ENCODE measurements at regions not wholly inside any gene's neighbourhood (a gene's known extent, or its start where the extent isn't known, plus 50 kb on each side); places are given as distances from the start of the nearest gene placed in this dataset.

DNA sequence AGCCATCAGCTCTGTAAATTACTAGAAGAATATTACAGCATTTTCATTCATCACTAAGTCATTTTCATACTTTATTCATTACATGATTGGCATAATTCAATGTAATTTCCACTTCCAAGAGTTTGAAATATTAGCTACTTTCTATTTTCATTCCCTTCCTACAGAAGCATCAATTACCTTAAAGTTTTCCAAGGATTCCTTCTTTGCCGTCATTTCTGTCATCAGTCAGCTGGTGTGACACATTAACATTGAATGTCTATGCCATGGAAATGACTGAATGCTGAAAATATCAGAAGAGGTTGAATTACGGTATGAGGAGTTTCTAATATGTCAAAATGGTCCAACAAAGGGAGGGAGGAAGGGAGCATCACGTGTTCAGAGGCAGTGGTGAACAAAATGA, 718.2 kb upstream of the GRM7 start:
- no peaks in the 10 kb centered on the region for H3K9me3 ChIP-seq
- H3K4me1 ChIP-seq: no peaks in the 10 kb centered on the region
- no peak for TF ChIP-seq POLR2A (IDR thresholded peaks at IDR 0.05)
- no peak for TF ChIP-seq EP300 (IDR thresholded peaks at IDR 0.05)
- TF ChIP-seq, protein P1, sequence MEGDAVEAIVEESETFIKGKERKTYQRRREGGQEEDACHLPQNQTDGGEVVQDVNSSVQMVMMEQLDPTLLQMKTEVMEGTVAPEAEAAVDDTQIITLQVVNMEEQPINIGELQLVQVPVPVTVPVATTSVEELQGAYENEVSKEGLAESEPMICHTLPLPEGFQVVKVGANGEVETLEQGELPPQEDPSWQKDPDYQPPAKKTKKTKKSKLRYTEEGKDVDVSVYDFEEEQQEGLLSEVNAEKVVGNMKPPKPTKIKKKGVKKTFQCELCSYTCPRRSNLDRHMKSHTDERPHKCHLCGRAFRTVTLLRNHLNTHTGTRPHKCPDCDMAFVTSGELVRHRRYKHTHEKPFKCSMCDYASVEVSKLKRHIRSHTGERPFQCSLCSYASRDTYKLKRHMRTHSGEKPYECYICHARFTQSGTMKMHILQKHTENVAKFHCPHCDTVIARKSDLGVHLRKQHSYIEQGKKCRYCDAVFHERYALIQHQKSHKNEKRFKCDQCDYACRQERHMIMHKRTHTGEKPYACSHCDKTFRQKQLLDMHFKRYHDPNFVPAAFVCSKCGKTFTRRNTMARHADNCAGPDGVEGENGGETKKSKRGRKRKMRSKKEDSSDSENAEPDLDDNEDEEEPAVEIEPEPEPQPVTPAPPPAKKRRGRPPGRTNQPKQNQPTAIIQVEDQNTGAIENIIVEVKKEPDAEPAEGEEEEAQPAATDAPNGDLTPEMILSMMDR (IDR thresholded peaks at IDR 0.05): no peak
- no peak for TF ChIP-seq POLR2AphosphoS5 (IDR thresholded peaks at IDR 0.05)
- no peak for DNase-seq (ENCODE audit: low spot score in 2 of 2)
- H3K36me3 ChIP-seq: no peaks in the 10 kb centered on the region
- no peak overlapping the region for H3K4me3 ChIP-seq
- no peak overlapping the region for H3K27ac ChIP-seq
- H3K27me3 ChIP-seq: no peaks in the 10 kb centered on the region
- WGBS: 64% methylated on average over 3 of the region's 3 CpGs

DNA sequence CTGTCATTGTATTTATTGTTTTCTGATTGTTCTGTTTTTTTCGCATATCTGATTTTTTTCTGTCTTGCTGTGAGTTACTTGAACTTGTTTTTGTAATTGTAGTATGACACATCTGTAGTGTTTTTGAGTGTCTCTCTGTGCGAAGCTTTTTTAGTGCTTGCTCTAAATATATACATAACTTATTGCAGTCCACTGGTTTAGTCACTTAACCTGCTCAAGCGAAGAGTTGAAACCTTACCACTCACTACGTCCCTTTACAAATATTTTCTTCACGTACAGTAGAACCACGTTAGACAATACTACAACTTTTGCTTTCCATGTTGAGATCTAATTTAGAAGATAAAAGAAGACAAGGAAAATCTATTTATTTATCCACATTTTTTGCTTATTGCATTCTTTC, 713.0 kb upstream of the GRM7 start:
- Histone ChIP-seq H3K36me3 (no peaks in the 10 kb centered on the region), H3K9me3 (no peaks in the 10 kb centered on the region), H3K27ac (no peak overlapping the region), H3K4me3 (no peak overlapping the region), H3K4me1 (no peaks in the 10 kb centered on the region), H3K27me3 (no peaks in the 10 kb centered on the region)
- no peak for DNase-seq (ENCODE audit: low spot score in 2 of 2)
- WGBS: 90% methylated on average over 6 of the region's 6 CpGs
- TF ChIP-seq, protein P1 (IDR thresholded peaks at IDR 0.05): no peak
- no peak for TF ChIP-seq POLR2AphosphoS5 (IDR thresholded peaks at IDR 0.05)
- no peak for TF ChIP-seq POLR2A (IDR thresholded peaks at IDR 0.05)
- no peak for TF ChIP-seq EP300 (IDR thresholded peaks at IDR 0.05)

DNA sequence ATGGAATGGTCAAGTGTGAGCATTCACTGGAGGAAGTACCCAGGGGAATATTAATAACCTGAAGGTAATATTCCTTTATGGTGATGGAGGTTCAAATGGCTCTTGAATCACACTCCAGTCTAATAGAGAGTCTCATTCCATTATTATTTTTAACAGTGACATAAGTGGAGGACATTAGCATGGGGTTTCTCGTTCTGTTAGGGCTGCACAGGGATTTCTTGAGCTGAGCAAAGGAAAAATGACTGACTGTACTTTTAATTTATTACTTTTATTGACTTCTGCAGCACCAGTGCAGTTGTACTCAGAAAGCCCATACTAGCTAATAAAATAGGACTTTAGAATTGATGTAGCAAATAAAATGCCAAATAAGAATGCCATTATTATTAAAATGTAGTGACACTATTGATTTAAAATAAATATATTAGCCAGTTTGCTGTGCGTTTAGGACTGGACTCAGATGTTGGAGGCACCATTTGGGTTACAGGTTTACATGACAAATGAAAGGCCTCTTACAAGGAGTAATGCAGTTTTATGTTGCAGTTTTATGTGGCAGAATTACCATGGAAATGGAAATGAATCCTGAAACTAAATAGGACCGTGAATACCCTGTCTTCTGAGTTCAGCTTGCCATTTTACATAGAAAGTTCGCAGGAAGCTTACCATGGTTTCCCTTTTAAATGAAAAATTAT, 705.1 kb upstream of the GRM7 start:
- no peak overlapping the region for H3K27ac ChIP-seq
- WGBS: 71% methylated on average over 4 of the region's 4 CpGs
- DNase-seq (ENCODE audit: low spot score in 2 of 2): no peak
- H3K4me1 ChIP-seq: no peaks in the 10 kb centered on the region
- H3K36me3 ChIP-seq: no peaks in the 10 kb centered on the region
- H3K4me3 ChIP-seq: no peak overlapping the region
- H3K27me3 ChIP-seq: no peaks in the 10 kb centered on the region
- TF ChIP-seq POLR2A (IDR thresholded peaks at IDR 0.05) (no peak), POLR2AphosphoS5 (IDR thresholded peaks at IDR 0.05) (no peak), EP300 (IDR thresholded peaks at IDR 0.05) (no peak)
- TF ChIP-seq, protein P1 (IDR thresholded peaks at IDR 0.05): no peak
- H3K9me3 ChIP-seq: no peaks in the 10 kb centered on the region

DNA sequence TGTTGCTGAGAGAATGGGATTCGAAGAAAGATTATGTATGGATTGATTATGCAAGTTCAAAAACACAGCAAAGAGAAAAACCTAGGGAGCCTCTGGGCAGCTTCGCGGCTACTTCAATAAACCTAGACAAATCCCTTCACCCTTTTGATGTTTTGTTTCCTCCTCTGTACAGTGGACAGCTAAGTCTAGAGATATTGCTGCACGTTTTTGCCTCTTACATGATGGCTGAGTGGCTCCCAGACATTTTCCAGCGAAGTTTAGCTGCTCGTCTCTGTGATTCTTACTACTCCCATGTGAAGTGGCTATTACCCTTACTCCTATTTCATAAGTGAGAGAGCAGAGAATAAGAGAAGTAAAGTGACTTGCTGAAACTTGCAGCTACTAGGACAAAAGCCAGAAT, 695.0 kb upstream of the GRM7 start:
- H3K4me3 ChIP-seq: no peak overlapping the region
- DNase-seq (ENCODE audit: low spot score in 2 of 2): no peak
- H3K27ac ChIP-seq: no peak overlapping the region
- 45% methylated on average over 6 of the region's 6 CpGs for WGBS
- H3K36me3 ChIP-seq: no peaks in the 10 kb centered on the region
- no peaks in the 10 kb centered on the region for H3K9me3 ChIP-seq
- TF ChIP-seq POLR2A (IDR thresholded peaks at IDR 0.05) (no peak), POLR2AphosphoS5 (IDR thresholded peaks at IDR 0.05) (no peak), EP300 (IDR thresholded peaks at IDR 0.05) (no peak)
- TF ChIP-seq, protein P1 (IDR thresholded peaks at IDR 0.05): no peak
- H3K4me1 ChIP-seq: no peaks in the 10 kb centered on the region
- no peaks in the 10 kb centered on the region for H3K27me3 ChIP-seq

DNA sequence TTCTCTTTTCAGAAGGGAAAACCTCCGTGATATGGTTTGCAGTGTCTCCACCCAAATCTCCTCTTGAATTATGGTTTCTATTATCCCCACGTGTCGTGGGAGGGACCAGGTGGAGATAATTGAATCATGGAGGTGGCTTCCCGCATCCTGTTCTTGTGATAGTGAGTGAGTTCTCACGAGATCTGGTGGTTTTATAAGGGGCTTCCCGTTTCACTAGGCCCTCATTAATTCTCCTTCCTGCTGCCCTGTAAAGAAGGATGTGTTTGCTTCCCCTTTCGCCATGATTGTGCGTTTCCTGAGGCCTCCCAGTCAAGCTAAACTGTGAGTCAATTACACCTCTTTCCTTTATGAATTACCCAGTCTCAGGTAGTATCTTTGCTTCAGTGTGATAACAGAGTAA, 692.7 kb upstream of the GRM7 start:
- TF ChIP-seq EP300 (IDR thresholded peaks at IDR 0.05): no peak
- TF ChIP-seq POLR2AphosphoS5 (IDR thresholded peaks at IDR 0.05): no peak
- no peak for TF ChIP-seq POLR2A (IDR thresholded peaks at IDR 0.05)
- TF ChIP-seq, protein P1 (IDR thresholded peaks at IDR 0.05): no peak
- Histone ChIP-seq H3K27ac (no peak overlapping the region), H3K9me3 (no peaks in the 10 kb centered on the region), H3K4me1 (no peaks in the 10 kb centered on the region), H3K27me3 (no peaks in the 10 kb centered on the region), H3K36me3 (no peaks in the 10 kb centered on the region), H3K4me3 (no peak overlapping the region)
- no peak for DNase-seq (ENCODE audit: low spot score in 2 of 2)
- WGBS: 60% methylated on average over 8 of the region's 8 CpGs
